Breast epithelium (tissue), 4 donors: ENCODE measurements at regions not wholly inside any gene's neighbourhood (a gene's known extent, or its start where the extent isn't known, plus 50 kb on each side); places are given as distances from the start of the nearest gene placed in this dataset.

Experiments
- DNase-seq, 2 donors: peaks; one replicate each; pipeline ENCODE4 v3.0.0-alpha.2; 2019; ENCODE audit warnings: low spot score in 2 of 2
- H3K27ac ChIP-seq, 2 donors: fragments of 200-600 bp; sonication (generic) in 1 of 2; one replicate each; pipeline ENCODE4 v1.5.1; 2016 to 2019; ENCODE audit warnings: mild to moderate bottlenecking in 1 of 2
- H3K27me3 ChIP-seq, 2 donors: fragments of 200-600 bp; sonication (generic) in 1 of 2; one replicate each; pipeline versions ENCODE4 v1.5.1 to v1.6.0; 2017 to 2019; ENCODE audit warnings: control low read depth in 1 of 2, mild to moderate bottlenecking in 1 of 2
- H3K36me3 ChIP-seq: fragments of 200-600 bp; one replicate; pipeline ENCODE4 v1.5.1; 2019
- H3K4me1 ChIP-seq, 2 donors: fragments of 200-600 bp; sonication (generic); one replicate each; pipeline ENCODE4 v1.5.1; 2016 to 2019; ENCODE audit warnings: control low read depth in 1 of 2
- H3K4me3 ChIP-seq, 3 donors: fragments of 200-600 bp; sonication (generic); 1 replicate in 2 of 3; 2 replicates in 1 of 3; pipeline ENCODE4 v1.5.1; 2016 to 2019; ENCODE audit warnings: mild to moderate bottlenecking in 3 of 3, moderate library complexity in 2 of 3
- H3K9me3 ChIP-seq, 2 donors: fragments of 200-600 bp; sonication (generic) in 1 of 2; one replicate each; pipeline ENCODE4 v1.5.1; 2016 to 2019; ENCODE audit warnings: control low read depth in 1 of 2
- CTCF ChIP-seq, 3 donors: fragments of 450-650 bp; IDR thresholded peaks; one replicate each; pipeline ENCODE4 v1.5.1; 2016 to 2017; ENCODE audit warnings: antibody characterized with exemption in 3 of 3, mild to moderate bottlenecking in 3 of 3, moderate library complexity in 3 of 3
- POLR2A ChIP-seq: fragments of 450-650 bp; IDR thresholded peaks from one replicate; pipeline ENCODE4 v1.6.1; 2016; ENCODE audit warnings: antibody characterized with exemption, mild to moderate bottlenecking, moderate library complexity
- POLR2AphosphoS5 ChIP-seq, 3 donors: sonication (generic); formaldehyde crosslinking; IDR thresholded peaks; one replicate each; pipeline ENCODE4 v1.6.1; 2017; ENCODE audit warnings: antibody characterized with exemption in 3 of 3
- intact Hi-C: fragments of 100-400 bp; cut with DNase I; formaldehyde crosslinking; loops from one replicate; pipeline ENCODE4 v1.15.1; 2023; ENCODE audit warnings: low total_unique reads

GRCh38 chr3:104885214-104885814, 481.4 kb upstream of the ALCAM start:
- H3K9me3 ChIP-seq, result no peaks in the 10 kb centered on the region
- TF ChIP-seq POLR2A (no peak), CTCF (IDR thresholded peaks at IDR 0.05) (no peak), POLR2AphosphoS5 (IDR thresholded peaks at IDR 0.05) (no peak)
- no peaks in the 10 kb centered on the region for H3K27me3 ChIP-seq
- intact Hi-C loops, result no loop called here
- DNase-seq, result no peak
- no peak overlapping the region for H3K4me3 ChIP-seq
- no peaks in the 10 kb centered on the region for H3K36me3 ChIP-seq
- no peaks in the 10 kb centered on the region for H3K4me1 ChIP-seq
- no peak overlapping the region for H3K27ac ChIP-seq

GRCh38 chr3:104886220-104886995, 480.3 kb upstream of the ALCAM start:
- Histone ChIP-seq H3K36me3 (no peaks in the 10 kb centered on the region), H3K4me1 (no peaks in the 10 kb centered on the region), H3K9me3 (no peaks in the 10 kb centered on the region), H3K27ac (no peak overlapping the region), H3K27me3 (no peaks in the 10 kb centered on the region), H3K4me3 (no peak overlapping the region)
- no peak for DNase-seq
- TF ChIP-seq CTCF (IDR thresholded peaks at IDR 0.05) (no peak), POLR2AphosphoS5 (IDR thresholded peaks at IDR 0.05) (no peak), POLR2A (no peak)
- intact Hi-C loops, result no loop called here

- intact Hi-C loops, result no loop called here
- H3K27me3 ChIP-seq, result no peaks in the 10 kb centered on the region
- TF ChIP-seq CTCF (IDR thresholded peaks at IDR 0.05), result no peak
- no peak for TF ChIP-seq POLR2A
- no peak for TF ChIP-seq POLR2AphosphoS5 (IDR thresholded peaks at IDR 0.05)
- DNase-seq, result no peak
- no peaks in the 10 kb centered on the region for H3K9me3 ChIP-seq
- H3K4me3 ChIP-seq, result no peak overlapping the region
- H3K36me3 ChIP-seq, result no peaks in the 10 kb centered on the region
- H3K27ac ChIP-seq, result no peak overlapping the region
- H3K4me1 ChIP-seq, result no peaks in the 10 kb centered on the region
These were observed 479.6 kb upstream of the ALCAM start for GRCh38 chr3:104887069-104887468.

- DNase-seq, result no peak
- no peak overlapping the region for H3K27ac ChIP-seq
- no peak for TF ChIP-seq POLR2A
- no peak for TF ChIP-seq CTCF (IDR thresholded peaks at IDR 0.05)
- no peak for TF ChIP-seq POLR2AphosphoS5 (IDR thresholded peaks at IDR 0.05)
- H3K36me3 ChIP-seq, result no peaks in the 10 kb centered on the region
- intact Hi-C loops, result no loop called here
- no peaks in the 10 kb centered on the region for H3K9me3 ChIP-seq
- no peaks in the 10 kb centered on the region for H3K27me3 ChIP-seq
- H3K4me1 ChIP-seq, result no peaks in the 10 kb centered on the region
- no peak overlapping the region for H3K4me3 ChIP-seq
These were observed 479.1 kb upstream of the ALCAM start for GRCh38 chr3:104887619-104888018.

- Histone ChIP-seq H3K27ac (no peak overlapping the region), H3K9me3 (no peaks in the 10 kb centered on the region), H3K4me3 (no peak overlapping the region), H3K36me3 (no peaks in the 10 kb centered on the region), H3K4me1 (no peaks in the 10 kb centered on the region), H3K27me3 (no peaks in the 10 kb centered on the region)
- TF ChIP-seq POLR2AphosphoS5 (IDR thresholded peaks at IDR 0.05), result no peak
- no peak for TF ChIP-seq POLR2A
- no peak for TF ChIP-seq CTCF (IDR thresholded peaks at IDR 0.05)
- intact Hi-C loops, result no loop called here
- DNase-seq, result no peak
These were observed 474.7 kb upstream of the ALCAM start for GRCh38 chr3:104892044-104892443.
